Stimulated activated CD4-positive, alpha-beta T cell treated with anti-CD3 and anti-CD28 coated beads, Interleukin-1b, Interleukin-23, amount 100 ng/mL, for 48 hours (primary cell): ENCODE measurements at regions not wholly inside any gene's neighbourhood (a gene's known extent, or its start where the extent isn't known, plus 50 kb on each side); places are given as distances from the start of the nearest gene placed in this dataset.

Experiments
- DNase-seq: peaks from one replicate; pipeline ENCODE4 v3.0.0-alpha.2; 2020

GRCh38 chr5:141800617-141801016 lies 77.6 kb downstream of the PCDH1 start:
- no peak for DNase-seq

GRCh38 chr5:141799507-141800167 lies 78.6 kb downstream of the PCDH1 start:
- no peak for DNase-seq

- DNase-seq, result no peak
Observed at GRCh38 chr5:141797425-141797824, 80.8 kb downstream of the PCDH1 start.

GRCh38 chr5:141795421-141795820 lies 82.8 kb downstream of the PCDH1 start:
- no peak for DNase-seq

GRCh38 chr5:141793881-141794280 lies 84.3 kb downstream of the PCDH1 start:
- DNase-seq, result no peak

- no peak for DNase-seq
Observed at GRCh38 chr5:141793403-141793802, 84.8 kb downstream of the PCDH1 start.

- no peak for DNase-seq
Observed at GRCh38 chr5:141790630-141791029, 87.6 kb downstream of the PCDH1 start.

GRCh38 chr5:141789330-141789729 lies 88.9 kb downstream of the PCDH1 start:
- no peak for DNase-seq

GRCh38 chr5:141788296-141788970 lies 89.8 kb downstream of the PCDH1 start:
- DNase-seq, result no peak

- DNase-seq, result no peak
Observed at GRCh38 chr5:141787376-141787775, 90.8 kb downstream of the PCDH1 start.

GRCh38 chr5:141786700-141787099 lies 91.5 kb downstream of the PCDH1 start:
- no peak for DNase-seq

- DNase-seq, result no peak
Observed at GRCh38 chr5:141785711-141786110, 92.5 kb downstream of the PCDH1 start.

- DNase-seq, result no peak
Observed at GRCh38 chr5:141785135-141785534, 93.1 kb downstream of the PCDH1 start.

GRCh38 chr5:141784529-141784928 lies 93.7 kb downstream of the PCDH1 start:
- DNase-seq, result no peak

GRCh38 chr5:141783947-141784296 lies 94.3 kb downstream of the PCDH1 start:
- DNase-seq, result no peak

GRCh38 chr5:141783005-141783946 lies 94.9 kb downstream of the PCDH1 start:
- no peak for DNase-seq

- no peak for DNase-seq
Observed at GRCh38 chr5:141781910-141782309, 96.3 kb downstream of the PCDH1 start.

- no peak for DNase-seq
Observed at GRCh38 chr5:141780952-141781781, 97.0 kb downstream of the PCDH1 start.

GRCh38 chr5:141780240-141780951 lies 97.8 kb downstream of the PCDH1 start:
- DNase-seq, result no peak

- no peak for DNase-seq
Observed at GRCh38 chr5:141779503-141779973, 97.5 kb upstream of the ARAP3 start.

- DNase-seq, result no peak
Observed at GRCh38 chr5:141778683-141779082, 96.7 kb upstream of the ARAP3 start.

GRCh38 chr5:141778206-141778605 lies 96.2 kb upstream of the ARAP3 start:
- no peak for DNase-seq
